Activated T-cell treated with anti-CD3 and anti-CD28 coated beads for 1 hour (primary cell): ENCODE measurements at regions not wholly inside any gene's neighbourhood (a gene's known extent, or its start where the extent isn't known, plus 50 kb on each side); places are given as distances from the start of the nearest gene placed in this dataset.
"Not testable (repeated sequence)": the region's sequence is repeated elsewhere in the genome, so short reads cannot be mapped to it uniquely, and the experiment has no call there.

Source experiments
- DNase-seq: peaks from one replicate; pipeline ENCODE4 v3.0.0-alpha.2; 2020; ENCODE audit warnings: low read depth

DNA sequence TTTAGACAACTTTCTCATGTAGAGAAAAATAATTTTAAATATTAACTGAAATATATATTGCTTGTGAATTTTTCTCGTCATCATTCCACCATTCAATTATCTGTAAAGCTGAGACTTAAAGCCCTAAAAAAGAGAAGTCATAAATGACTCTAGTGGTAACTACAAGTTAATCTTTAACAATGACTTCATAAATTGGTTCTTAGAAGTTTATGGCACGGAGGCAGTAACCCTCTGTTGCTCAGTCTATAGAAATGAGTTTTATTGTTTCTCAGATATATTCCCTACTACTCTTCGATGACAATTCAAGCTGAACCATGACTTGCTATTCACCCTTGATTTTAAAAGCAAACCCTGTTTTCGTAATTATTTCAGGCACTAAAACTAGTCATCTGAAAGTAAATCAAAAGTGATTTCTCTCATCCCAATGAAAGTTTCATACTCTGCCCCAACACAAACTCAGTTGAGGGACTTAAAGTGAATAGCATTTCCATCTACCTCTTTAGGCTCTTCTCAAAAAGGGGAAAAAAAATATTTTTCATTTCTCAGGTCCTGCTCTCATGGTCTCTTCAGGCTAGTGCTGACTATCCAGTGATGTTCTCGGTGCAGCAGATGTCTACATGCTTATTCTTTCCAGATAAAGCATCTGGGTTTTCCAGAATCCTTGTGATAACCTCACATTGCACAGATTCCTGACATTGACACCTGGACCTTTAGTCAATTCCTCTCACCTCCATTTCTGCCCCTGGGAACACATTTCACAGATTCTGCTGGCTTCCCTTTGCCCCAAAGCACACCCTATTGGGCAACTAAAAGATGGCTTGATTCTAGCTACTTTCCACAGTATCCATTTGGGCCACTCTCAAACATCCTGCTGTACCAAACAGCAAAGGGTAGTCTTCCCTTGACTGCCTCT, 207.8 kb upstream of the LRATD1 start:
- DNase-seq: no peak

DNA sequence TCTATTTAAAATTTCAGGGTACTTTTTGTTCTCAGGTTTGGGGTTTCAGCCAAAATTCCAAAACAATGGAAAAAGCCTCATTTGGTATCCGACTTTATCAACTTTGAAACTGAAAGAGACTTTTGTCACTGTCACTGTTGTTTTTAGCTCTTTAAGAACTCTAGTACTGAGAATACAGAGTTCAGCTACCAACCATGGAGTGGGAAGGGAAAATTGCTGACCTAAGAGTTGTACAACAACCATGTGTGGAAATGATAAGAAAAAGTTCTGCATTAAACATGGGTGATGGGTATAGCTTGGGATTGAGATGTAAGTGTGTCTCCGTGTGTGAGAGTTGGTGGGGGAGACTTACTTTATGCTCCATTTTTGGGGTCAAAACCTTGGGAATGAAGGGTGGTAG, 206.6 kb upstream of the LRATD1 start:
- no peak for DNase-seq

- no peak for DNase-seq
Measured at GRCh38 chr2:14428056-14428455, 204.5 kb upstream of the LRATD1 start.

- no peak for DNase-seq
Measured at GRCh38 chr2:14433946-14434495, 198.5 kb upstream of the LRATD1 start.

DNA sequence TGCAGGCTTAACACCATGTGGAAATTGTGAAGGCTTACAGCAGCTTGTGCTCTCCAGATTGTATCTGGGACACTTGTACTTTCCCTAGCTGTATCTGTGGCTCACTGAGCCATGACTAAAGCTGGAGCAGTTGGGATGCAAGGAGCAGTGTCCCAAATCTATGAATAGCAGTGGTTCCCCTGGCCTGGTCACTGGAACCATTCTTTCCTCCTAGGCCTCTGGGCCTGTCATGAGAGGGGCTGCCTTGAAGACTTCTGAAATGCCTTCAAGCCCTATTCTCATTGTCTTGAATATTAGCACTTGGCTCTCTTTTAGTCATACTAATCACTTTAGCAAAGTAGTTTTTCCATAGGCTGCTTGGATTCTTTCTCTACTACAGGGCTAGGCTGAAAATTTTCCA, 186.8 kb upstream of the LRATD1 start:
- DNase-seq: no peak

- DNase-seq: no peak
Measured at GRCh38 chr2:14448340-14448739, 184.2 kb upstream of the LRATD1 start.

- DNase-seq: no peak
Measured at GRCh38 chr2:14451312-14451711, 181.2 kb upstream of the LRATD1 start.

DNA sequence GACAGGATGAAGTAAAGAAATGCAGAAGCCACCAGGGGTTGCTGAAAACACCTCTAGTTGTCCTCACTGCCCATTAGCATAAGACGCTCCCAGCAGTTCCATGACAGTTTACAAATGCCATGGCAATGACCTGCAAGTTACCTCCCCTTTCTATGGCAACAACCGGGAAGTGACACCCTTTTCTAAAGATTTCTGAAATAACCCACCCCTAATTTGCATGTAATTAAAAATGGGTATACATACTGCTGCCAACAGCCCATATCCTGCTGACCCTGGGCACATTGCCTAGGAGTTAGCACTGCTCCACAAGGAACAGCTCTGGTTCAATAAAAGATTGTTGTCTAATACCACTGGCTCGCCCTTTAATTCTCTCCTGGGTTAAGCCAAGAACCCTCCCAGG, 178.3 kb upstream of the LRATD1 start:
- DNase-seq: no peak

DNA sequence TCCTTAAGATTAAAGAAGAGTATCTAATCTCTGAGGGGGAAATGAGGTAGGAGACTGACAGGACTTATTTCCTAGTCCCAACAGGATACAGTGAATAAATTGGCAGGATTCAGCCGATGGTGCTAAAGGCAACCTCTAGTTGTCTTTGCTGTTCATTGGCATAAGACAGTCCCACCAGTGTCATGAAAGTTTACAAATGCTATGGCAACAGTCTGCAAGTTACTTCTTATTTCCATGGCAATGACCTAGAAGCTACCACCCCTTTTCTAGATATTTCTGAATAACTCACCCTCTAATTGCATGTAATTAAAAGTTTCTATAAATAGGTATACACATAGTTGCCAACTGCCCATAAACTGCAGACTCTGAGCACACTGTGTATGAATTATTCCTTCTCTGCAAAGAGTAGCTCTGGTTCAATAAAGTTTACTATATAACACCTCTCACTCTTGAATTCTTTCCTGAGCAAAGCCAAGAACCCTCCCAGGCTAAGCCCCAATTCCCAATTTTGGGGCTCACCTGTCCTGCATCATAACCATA, 172.7 kb upstream of the LRATD1 start:
- DNase-seq: no peak

- no peak for DNase-seq
Measured at GRCh38 chr2:14475994-14476393, 156.5 kb upstream of the LRATD1 start.

- no peak for DNase-seq
Measured at GRCh38 chr2:14479486-14479885, 153.0 kb upstream of the LRATD1 start.

DNA sequence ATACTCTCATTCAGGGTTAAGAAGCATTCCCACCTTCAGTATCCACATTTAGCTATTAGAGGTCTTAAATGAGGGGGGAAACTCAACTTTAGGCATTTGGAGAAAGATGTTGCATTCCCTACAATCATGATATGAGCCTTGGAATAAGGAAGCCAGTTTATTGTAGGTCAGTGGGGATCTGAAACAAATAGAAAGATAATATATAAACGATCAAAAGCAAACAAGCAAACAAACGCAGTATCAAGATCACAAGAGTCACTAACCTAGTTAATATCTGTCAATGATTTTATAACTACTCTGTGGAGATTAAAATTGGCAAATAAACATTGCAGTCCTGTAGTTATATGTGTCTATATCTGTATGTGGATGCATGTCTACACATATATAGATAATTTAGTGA, 152.4 kb upstream of the LRATD1 start:
- DNase-seq: no peak

DNA sequence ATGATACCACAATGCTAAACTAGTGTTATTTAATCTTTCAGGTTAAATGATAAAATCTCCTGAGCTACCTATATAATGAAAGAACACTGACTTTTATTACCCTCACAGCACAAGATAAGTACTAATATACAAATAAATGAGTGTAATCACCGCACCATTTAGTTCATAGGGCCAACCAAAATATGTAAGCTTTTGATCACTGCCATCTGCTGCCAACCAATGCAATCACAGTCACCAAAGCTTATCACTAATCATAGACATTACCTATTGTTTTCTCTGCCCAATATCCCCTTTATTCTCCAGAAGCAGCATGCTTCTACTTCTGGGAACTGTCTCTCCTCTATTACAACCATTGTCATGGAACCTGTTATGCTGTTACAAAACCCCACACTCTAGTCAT, 151.6 kb upstream of the LRATD1 start:
- DNase-seq: no peak

DNA sequence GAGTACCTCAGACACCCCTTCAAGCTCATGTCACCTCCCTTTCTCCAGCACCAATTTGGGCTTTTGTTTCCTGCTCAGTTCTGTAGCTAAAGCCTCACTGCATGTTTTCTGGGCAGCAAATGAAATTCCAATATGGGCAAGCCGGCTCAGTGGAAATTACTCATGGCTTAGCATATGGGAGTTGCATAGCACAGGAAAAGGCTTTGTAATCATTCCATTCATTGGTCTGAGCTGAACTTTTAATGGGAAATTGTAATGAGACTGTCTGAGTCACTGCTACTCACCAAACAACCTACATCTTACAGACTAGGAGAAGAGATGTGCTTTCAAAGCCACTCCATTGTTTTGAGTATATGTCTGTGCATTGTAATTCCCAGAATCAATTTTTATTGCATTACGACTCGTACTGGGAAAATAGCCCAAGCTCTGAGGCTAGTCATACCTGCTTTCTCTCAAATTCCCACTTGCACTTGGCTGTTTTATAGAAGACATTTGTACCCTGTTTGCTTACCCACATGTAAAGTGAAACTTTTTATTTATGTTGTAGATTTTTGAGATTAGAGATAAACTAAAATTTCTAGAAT, 139.5 kb upstream of the LRATD1 start:
- no peak for DNase-seq

DNA sequence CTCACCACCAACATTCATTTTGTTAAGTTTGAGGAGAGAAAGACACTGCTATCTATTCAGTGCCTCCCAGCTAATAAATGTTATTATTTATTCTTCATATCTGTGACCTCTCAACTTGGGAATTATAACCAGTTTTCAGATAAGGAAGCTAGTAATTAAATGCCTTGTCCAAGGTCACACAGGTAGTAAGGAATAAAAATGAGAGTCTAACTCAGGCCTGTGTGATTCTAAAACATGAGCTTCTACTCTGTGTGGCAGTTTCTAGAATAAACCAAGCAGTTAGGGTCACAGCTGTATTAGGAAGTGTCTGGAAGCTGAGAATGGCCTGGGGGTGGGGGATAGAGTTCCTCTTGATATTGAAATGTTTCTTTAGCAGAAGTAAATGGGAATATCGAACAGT, 137.8 kb upstream of the LRATD1 start:
- no peak for DNase-seq

GRCh38 chr2:14501061-14501460, 131.5 kb upstream of the LRATD1 start:
- no peak for DNase-seq

DNA sequence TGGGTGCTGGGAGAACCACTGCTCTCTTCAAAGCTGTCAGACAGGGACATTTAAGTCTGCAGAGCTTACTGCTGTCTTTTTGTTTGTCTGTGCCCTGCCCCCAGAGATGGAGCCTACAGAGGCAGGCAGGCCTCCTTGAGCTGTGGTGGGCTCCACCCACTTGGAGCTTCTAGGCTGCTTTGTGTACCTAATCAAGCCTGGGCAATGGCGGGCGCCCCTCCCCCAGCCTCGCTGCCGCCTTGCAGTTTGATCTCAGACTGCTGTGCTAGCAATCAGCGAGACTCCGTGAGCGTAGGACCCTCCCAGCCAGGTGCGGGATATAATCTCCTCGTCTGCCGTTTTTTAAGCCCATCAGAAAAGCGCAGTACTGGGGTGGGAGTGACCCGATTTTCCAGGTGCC, 125.6 kb upstream of the LRATD1 start:
- not testable (repeated sequence) for DNase-seq

- no peak for DNase-seq
Measured at GRCh38 chr2:14511541-14511940, 121.0 kb upstream of the LRATD1 start.

DNA sequence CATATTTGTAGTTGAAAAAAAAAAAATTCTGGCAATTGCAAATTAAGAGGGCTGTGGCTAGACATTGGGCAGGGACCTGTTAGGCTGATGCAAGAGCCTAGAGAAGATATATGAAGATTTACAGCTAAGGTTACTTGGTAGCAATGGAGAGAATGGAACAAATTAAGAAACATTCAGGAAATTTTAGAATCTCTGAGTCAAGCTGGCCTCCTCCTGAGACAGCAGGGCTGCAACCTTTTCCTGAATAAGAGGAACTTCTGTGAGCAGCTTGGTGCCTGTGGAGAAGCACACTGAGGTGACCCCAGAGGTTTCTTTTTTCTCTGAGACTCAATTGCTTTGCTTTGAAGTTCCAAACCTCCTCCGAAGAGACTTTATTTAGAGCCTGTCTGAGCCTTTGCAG, 118.6 kb upstream of the LRATD1 start:
- no peak for DNase-seq

DNA sequence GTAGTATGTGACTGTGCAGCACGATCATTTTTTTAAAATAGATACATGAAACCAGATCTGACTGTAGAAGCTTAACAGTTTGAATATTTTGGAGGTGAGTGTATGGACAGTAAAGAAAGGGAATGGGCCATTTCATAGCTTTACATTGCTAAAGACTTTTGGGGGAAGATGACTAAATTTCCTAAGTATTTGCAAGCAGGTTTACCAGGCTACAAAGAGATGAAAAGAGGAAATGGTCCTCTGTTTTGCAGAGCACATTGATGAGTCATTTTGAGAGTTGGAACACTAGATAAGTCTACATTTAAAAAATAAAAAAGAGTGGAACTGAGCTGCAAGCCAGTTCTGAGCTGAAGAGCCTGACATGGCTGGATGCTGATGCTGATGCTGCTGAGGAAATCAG, 115.7 kb upstream of the LRATD1 start:
- DNase-seq: no peak

DNA sequence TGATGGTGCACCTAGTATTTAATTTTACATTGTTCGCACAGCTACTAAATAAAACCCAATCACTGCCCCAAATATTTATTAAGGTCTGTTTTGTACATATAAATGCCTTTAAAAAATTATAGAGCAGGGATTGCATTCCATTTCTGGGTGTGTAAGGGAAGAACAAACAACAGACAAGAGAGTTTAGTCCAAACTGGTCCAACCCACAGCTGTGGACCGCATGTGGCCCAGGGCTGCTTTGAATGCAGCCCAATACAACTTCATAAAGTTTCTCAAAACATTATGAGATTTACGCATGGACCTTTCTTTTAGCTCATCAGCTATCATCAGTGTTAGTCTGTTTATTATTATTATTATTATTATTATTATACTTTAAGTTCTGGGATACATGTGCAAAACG, 114.8 kb upstream of the LRATD1 start:
- DNase-seq: no peak

DNA sequence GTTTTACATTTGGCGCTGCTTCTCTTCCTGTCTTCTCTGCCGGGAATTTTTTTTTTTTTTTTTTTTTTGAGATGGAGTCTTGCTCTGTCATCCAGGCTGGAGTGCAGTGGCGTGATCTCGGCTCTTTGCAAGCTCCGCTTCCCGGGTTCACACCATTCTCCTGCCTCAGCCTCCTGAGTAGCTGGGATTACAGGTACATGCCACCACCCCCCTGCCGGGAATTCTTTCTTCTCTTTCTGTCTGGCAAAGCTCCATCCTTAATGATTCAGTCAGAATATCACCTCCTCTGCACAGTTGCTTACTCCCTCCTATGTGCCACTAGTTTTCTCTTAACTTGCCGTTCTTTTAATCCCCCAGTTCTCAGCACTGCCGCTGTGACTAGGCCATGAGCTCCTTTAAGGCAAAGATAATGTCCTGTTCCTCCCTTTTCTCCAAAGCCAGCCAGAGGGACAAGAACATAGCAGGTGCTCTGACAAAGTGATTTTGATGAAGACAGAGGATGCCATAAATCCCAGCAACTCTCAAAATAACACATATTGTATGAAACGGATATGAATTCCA, 112.1 kb upstream of the LRATD1 start:
- no peak for DNase-seq
